ENCODE measurements at regions not wholly inside any gene's neighbourhood (a gene's known extent, or its start where the extent isn't known, plus 50 kb on each side); places are given as distances from the start of the nearest gene placed in this dataset.

DNA sequence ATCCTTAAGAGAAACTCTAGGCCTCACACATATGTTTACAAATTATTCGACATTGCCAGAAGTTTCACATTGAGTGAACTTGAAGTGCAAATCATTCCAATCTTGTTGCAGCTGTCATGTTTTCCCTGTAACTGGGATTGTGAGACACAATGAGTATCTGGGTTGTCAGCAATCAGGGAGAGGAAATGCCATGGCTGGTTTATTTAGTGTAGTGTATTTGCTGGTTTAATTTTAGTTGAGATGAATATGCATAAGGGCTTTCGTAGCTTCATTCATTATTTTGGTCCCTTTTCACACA lies 54.2 kb upstream of the USP1 start:
- H3K36me3 Mint-ChIP-seq (ENCODE audit: low read depth), result no peaks in the 10 kb centered on the region
- Histone ChIP-seq H3K4me1 (ENCODE audit: insufficient read depth) (peaks cover 3% of the 10 kb centered on the region; the same call in 1 of the 2 replicates), H3K27me3 (ENCODE audit: insufficient read depth) (no peaks in the 10 kb centered on the region), H3K79me2 (replicated peaks; ENCODE audit: insufficient read depth) (no peaks in the 10 kb centered on the region), H2AFZ (no peak overlapping the region), H3F3A (replicated peaks; ENCODE audit: low read depth) (0 out of 2 replicates have a peak, but pooled peaks cover 4% of the 10 kb centered on the region), H3K4me3 (no peak overlapping the region), H3K36me3 (ENCODE audit: insufficient read depth) (no peaks in the 10 kb centered on the region), H3K27ac (ENCODE audit: low read depth) (no peak overlapping the region), H3K9me2 (ENCODE audit: insufficient read depth) (peaks cover 6% of the 10 kb centered on the region; the same call in 1 of the 2 replicates), H4K20me1 (replicated peaks; ENCODE audit: insufficient read depth) (no peaks in the 10 kb centered on the region), H3K4me2 (no peak overlapping the region)
- H3K4me3 Mint-ChIP-seq, result no peak overlapping the region
- TF ChIP-seq, protein P1, sequence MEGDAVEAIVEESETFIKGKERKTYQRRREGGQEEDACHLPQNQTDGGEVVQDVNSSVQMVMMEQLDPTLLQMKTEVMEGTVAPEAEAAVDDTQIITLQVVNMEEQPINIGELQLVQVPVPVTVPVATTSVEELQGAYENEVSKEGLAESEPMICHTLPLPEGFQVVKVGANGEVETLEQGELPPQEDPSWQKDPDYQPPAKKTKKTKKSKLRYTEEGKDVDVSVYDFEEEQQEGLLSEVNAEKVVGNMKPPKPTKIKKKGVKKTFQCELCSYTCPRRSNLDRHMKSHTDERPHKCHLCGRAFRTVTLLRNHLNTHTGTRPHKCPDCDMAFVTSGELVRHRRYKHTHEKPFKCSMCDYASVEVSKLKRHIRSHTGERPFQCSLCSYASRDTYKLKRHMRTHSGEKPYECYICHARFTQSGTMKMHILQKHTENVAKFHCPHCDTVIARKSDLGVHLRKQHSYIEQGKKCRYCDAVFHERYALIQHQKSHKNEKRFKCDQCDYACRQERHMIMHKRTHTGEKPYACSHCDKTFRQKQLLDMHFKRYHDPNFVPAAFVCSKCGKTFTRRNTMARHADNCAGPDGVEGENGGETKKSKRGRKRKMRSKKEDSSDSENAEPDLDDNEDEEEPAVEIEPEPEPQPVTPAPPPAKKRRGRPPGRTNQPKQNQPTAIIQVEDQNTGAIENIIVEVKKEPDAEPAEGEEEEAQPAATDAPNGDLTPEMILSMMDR (conservative IDR thresholded peaks at IDR 0.05; ENCODE audit: low read depth in 2 of 2), result no peak
- TF ChIP-seq STAT1 (IDR thresholded peaks at IDR 0.05; ENCODE audit: unreplicated experiment), result no peak
- TF ChIP-seq NANOG (IDR thresholded peaks at IDR 0.05; ENCODE audit: borderline replicate concordance), result no peak
- TF ChIP-seq JUNB (IDR thresholded peaks at IDR 0.05; ENCODE audit: unreplicated experiment), result no peak
- TF ChIP-seq, protein P2, sequence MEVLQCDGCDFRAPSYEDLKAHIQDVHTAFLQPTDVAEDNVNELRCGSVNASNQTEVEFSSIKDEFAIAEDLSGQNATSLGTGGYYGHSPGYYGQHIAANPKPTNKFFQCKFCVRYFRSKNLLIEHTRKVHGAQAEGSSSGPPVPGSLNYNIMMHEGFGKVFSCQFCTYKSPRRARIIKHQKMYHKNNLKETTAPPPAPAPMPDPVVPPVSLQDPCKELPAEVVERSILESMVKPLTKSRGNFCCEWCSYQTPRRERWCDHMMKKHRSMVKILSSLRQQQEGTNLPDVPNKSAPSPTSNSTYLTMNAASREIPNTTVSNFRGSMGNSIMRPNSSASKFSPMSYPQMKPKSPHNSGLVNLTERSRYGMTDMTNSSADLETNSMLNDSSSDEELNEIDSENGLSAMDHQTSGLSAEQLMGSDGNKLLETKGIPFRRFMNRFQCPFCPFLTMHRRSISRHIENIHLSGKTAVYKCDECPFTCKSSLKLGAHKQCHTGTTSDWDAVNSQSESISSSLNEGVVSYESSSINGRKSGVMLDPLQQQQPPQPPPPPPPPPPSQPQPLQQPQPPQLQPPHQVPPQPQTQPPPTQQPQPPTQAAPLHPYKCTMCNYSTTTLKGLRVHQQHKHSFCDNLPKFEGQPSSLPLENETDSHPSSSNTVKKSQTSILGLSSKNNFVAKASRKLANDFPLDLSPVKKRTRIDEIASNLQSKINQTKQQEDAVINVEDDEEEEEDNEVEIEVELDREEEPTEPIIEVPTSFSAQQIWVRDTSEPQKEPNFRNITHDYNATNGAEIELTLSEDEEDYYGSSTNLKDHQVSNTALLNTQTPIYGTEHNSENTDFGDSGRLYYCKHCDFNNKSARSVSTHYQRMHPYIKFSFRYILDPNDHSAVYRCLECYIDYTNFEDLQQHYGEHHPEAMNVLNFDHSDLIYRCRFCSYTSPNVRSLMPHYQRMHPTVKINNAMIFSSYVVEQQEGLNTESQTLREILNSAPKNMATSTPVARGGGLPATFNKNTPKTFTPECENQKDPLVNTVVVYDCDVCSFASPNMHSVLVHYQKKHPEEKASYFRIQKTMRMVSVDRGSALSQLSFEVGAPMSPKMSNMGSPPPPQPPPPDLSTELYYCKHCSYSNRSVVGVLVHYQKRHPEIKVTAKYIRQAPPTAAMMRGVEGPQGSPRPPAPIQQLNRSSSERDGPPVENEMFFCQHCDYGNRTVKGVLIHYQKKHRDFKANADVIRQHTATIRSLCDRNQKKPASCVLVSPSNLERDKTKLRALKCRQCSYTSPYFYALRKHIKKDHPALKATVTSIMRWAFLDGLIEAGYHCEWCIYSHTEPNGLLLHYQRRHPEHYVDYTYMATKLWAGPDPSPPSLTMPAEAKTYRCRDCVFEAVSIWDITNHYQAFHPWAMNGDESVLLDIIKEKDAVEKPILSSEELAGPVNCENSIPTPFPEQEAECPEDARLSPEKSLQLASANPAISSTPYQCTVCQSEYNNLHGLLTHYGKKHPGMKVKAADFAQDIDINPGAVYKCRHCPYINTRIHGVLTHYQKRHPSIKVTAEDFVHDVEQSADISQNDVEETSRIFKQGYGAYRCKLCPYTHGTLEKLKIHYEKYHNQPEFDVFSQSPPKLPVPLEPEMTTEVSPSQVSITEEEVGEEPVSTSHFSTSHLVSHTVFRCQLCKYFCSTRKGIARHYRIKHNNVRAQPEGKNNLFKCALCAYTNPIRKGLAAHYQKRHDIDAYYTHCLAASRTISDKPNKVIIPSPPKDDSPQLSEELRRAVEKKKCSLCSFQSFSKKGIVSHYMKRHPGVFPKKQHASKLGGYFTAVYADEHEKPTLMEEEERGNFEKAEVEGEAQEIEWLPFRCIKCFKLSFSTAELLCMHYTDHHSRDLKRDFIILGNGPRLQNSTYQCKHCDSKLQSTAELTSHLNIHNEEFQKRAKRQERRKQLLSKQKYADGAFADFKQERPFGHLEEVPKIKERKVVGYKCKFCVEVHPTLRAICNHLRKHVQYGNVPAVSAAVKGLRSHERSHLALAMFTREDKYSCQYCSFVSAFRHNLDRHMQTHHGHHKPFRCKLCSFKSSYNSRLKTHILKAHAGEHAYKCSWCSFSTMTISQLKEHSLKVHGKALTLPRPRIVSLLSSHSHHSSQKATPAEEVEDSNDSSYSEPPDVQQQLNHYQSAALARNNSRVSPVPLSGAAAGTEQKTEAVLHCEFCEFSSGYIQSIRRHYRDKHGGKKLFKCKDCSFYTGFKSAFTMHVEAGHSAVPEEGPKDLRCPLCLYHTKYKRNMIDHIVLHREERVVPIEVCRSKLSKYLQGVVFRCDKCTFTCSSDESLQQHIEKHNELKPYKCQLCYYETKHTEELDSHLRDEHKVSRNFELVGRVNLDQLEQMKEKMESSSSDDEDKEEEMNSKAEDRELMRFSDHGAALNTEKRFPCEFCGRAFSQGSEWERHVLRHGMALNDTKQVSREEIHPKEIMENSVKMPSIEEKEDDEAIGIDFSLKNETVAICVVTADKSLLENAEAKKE (CRISPR knock-in tag; IDR thresholded peaks at IDR 0.05), result no peak
- no peak for TF ChIP-seq EZH2phosphoT487 (IDR thresholded peaks at IDR 0.05; ENCODE audit: unreplicated experiment)
- no peak for TF ChIP-seq POLR2AphosphoS5 (IDR thresholded peaks at IDR 0.05; ENCODE audit: low read depth)
- TF ChIP-seq ZNF331 (CRISPR knock-in tag; IDR thresholded peaks at IDR 0.05; ENCODE audit: low read depth), result no peak
- TF ChIP-seq, protein P3, sequence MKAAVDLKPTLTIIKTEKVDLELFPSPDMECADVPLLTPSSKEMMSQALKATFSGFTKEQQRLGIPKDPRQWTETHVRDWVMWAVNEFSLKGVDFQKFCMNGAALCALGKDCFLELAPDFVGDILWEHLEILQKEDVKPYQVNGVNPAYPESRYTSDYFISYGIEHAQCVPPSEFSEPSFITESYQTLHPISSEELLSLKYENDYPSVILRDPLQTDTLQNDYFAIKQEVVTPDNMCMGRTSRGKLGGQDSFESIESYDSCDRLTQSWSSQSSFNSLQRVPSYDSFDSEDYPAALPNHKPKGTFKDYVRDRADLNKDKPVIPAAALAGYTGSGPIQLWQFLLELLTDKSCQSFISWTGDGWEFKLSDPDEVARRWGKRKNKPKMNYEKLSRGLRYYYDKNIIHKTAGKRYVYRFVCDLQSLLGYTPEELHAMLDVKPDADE (IDR thresholded peaks at IDR 0.05), result no peak
- TF ChIP-seq EZH2 (IDR thresholded peaks at IDR 0.05; ENCODE audit: low read depth, unreplicated experiment), result no peak
- TF ChIP-seq CREB1 (CRISPR knock-in tag; IDR thresholded peaks at IDR 0.05; ENCODE audit: low read depth), result no peak
- TF ChIP-seq, protein P4, sequence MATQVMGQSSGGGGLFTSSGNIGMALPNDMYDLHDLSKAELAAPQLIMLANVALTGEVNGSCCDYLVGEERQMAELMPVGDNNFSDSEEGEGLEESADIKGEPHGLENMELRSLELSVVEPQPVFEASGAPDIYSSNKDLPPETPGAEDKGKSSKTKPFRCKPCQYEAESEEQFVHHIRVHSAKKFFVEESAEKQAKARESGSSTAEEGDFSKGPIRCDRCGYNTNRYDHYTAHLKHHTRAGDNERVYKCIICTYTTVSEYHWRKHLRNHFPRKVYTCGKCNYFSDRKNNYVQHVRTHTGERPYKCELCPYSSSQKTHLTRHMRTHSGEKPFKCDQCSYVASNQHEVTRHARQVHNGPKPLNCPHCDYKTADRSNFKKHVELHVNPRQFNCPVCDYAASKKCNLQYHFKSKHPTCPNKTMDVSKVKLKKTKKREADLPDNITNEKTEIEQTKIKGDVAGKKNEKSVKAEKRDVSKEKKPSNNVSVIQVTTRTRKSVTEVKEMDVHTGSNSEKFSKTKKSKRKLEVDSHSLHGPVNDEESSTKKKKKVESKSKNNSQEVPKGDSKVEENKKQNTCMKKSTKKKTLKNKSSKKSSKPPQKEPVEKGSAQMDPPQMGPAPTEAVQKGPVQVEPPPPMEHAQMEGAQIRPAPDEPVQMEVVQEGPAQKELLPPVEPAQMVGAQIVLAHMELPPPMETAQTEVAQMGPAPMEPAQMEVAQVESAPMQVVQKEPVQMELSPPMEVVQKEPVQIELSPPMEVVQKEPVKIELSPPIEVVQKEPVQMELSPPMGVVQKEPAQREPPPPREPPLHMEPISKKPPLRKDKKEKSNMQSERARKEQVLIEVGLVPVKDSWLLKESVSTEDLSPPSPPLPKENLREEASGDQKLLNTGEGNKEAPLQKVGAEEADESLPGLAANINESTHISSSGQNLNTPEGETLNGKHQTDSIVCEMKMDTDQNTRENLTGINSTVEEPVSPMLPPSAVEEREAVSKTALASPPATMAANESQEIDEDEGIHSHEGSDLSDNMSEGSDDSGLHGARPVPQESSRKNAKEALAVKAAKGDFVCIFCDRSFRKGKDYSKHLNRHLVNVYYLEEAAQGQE (IDR thresholded peaks at IDR 0.05; ENCODE audit: unreplicated experiment), result no peak
- no peak for TF ChIP-seq ZNF114 (CRISPR knock-in tag; IDR thresholded peaks at IDR 0.05)
- DNase-seq (ENCODE audit: low spot score), result no peak
- no peaks in the 10 kb centered on the region for H3K27me3 Mint-ChIP-seq (ENCODE audit: insufficient read depth, low read depth, poor library complexity)
- H3K27ac Mint-ChIP-seq, result no peak overlapping the region
- H3K9me3 Mint-ChIP-seq, result peaks cover 4% of the 10 kb centered on the region; the same call in 1 of the 3 replicates
- ATAC-seq, result no peak
- H3K4me1 Mint-ChIP-seq, result peaks cover 15% of the 10 kb centered on the region; the same call in 2 of the 3 replicates
